Endothelial cell of umbilical vein (primary cell): ENCODE measurements at regions not wholly inside any gene's neighbourhood (a gene's known extent, or its start where the extent isn't known, plus 50 kb on each side); places are given as distances from the start of the nearest gene placed in this dataset.

Experiments
- BruUV-seq: library from RNA; stranded (reverse); fragments of 400-500 nt; replicated peaks from 2 replicates; lab custom pipeline; 2021; lab: Mats Ljungman, UMichigan
- CTCF ChIA-PET: fragments of 300-600, 350-600 bp; sonication (Branson Sonifier 250); formaldehyde crosslinking; loops from one replicate; lab custom pipeline; 2021; ENCODE audit warnings: antibody characterized with exemption, inconsistent platforms; lab: Charles Lee
- POLR2A ChIA-PET: fragments of 300-600, 350-600 bp; sonication (Branson Sonifier 250); formaldehyde crosslinking; loops from one replicate; lab custom pipeline; 2021; ENCODE audit warnings: antibody characterized with exemption, inconsistent platforms; lab: Charles Lee
- DNase-seq: peaks from one replicate; pipeline ENCODE4 v3.0.0-alpha.2; 2011; ENCODE audit warnings: low read depth, low spot score
- FAIRE-seq: peaks from 2 replicates; lab custom pipeline; 2011; peaks lifted over from hg19 to GRCh38; lab: Jason Lieb, UNC
- H2AFZ ChIP-seq: 2 replicates; pipeline ENCODE4 v1.6.0; 2012; ENCODE audit warnings: low read depth, low read length, control low read depth, inconsistent platforms
- H3K27ac ChIP-seq: 2 replicates; pipeline ENCODE4 v1.5.1; 2011; ENCODE audit warnings: low read depth, mild to moderate bottlenecking, control low read depth, low read length, moderate library complexity; ENCODE audit not compliant: insufficient read depth
- H3K27me3 ChIP-seq, 2 experiments: 2 replicates each; pipeline versions ENCODE4 v1.6.0 to v1.6.1; 2011; ENCODE audit warnings: low read length in 2 of 2, mixed read lengths in 1 of 2; ENCODE audit not compliant: control insufficient read depth in 2 of 2, insufficient read depth in 2 of 2
- H3K36me3 ChIP-seq, 2 experiments: 2 replicates in 1 of 2; 3 replicates in 1 of 2; pipeline ENCODE4 v1.5.1; 2011; ENCODE audit warnings: low read length in 2 of 2, mild to moderate bottlenecking in 1 of 2, moderate library complexity in 1 of 2; ENCODE audit not compliant: control insufficient read depth in 2 of 2, insufficient read depth in 2 of 2; ENCODE audit errors: extremely low read depth in 1 of 2
- H3K4me1 ChIP-seq: 3 replicates; pipeline ENCODE4 v1.5.1; 2011; ENCODE audit warnings: mild to moderate bottlenecking, low read length; ENCODE audit not compliant: control insufficient read depth, insufficient read depth; ENCODE audit errors: extremely low read depth
- H3K4me2 ChIP-seq: 2 replicates; pipeline ENCODE4 v1.6.1; 2011; ENCODE audit warnings: low read length, control low read depth, mixed read lengths; ENCODE audit not compliant: insufficient read depth
- H3K4me3 ChIP-seq, 3 experiments: fragments of 200-600 bp in 1 of 3; sonication (generic), shearing (Covaris generic) in 1 of 3; replicated peaks in 1 of 3; 2 replicates each; pipeline ENCODE4 v1.5.1; 2011 to 2016; ENCODE audit warnings: control low read depth in 3 of 3, low read length in 3 of 3, mild to moderate bottlenecking in 2 of 3, inconsistent platforms in 1 of 3, low read depth in 1 of 3, moderate library complexity in 1 of 3; ENCODE audit not compliant: insufficient read depth in 1 of 3
- H3K79me2 ChIP-seq: 2 replicates; pipeline ENCODE4 v1.6.0; 2012; ENCODE audit warnings: low read length, inconsistent platforms; ENCODE audit not compliant: control insufficient read depth, insufficient read depth
- H3K9ac ChIP-seq: replicated peaks from 2 replicates; pipeline ENCODE3; 2011; ENCODE audit warnings: low read length, control low read depth; ENCODE audit not compliant: insufficient read depth; ENCODE audit errors: extremely low read depth
- H3K9me1 ChIP-seq: replicated peaks from 3 replicates; pipeline ENCODE4 v1.6.0; 2011; ENCODE audit warnings: mild to moderate bottlenecking, low read length; ENCODE audit not compliant: control insufficient read depth, insufficient read depth; ENCODE audit errors: extremely low read depth
- H3K9me3 ChIP-seq: replicated peaks from 2 replicates; pipeline ENCODE4 v1.5.1; 2012; ENCODE audit warnings: low read length, inconsistent platforms; ENCODE audit not compliant: control insufficient read depth, insufficient read depth
- H4K20me1 ChIP-seq: replicated peaks from 2 replicates; pipeline ENCODE3; 2011; ENCODE audit warnings: mild to moderate bottlenecking, low read length; ENCODE audit not compliant: control insufficient read depth, insufficient read depth; ENCODE audit errors: extremely low read depth
- CTCF ChIP-seq, 2 donors: IDR thresholded peaks; 1 replicate in 1 of 2; 2 replicates in 1 of 2; pipeline ENCODE4 v1.5.1; 2011; ENCODE audit warnings: low read length in 2 of 2, mild to moderate bottlenecking in 2 of 2, moderate library complexity in 2 of 2, control low read depth in 1 of 2, inconsistent platforms in 1 of 2, low read depth in 1 of 2; ENCODE audit not compliant: insufficient read depth in 1 of 2; ENCODE audit errors: extremely low read depth in 1 of 2
- EZH2 ChIP-seq: IDR thresholded peaks from 2 replicates; pipeline ENCODE4 v1.6.1; 2012; ENCODE audit warnings: borderline replicate concordance, low read depth, mild to moderate bottlenecking, moderate library complexity, low read length, inconsistent platforms; ENCODE audit not compliant: severe bottlenecking
- FOS ChIP-seq: IDR thresholded peaks from 2 replicates; pipeline ENCODE4 v1.6.1; 2011; ENCODE audit warnings: mild to moderate bottlenecking, low read length, moderate library complexity, borderline replicate concordance; ENCODE audit not compliant: insufficient read depth
- GATA2 ChIP-seq: IDR thresholded peaks from 2 replicates; pipeline ENCODE4 v1.7.0; 2011; ENCODE audit warnings: low read depth, mild to moderate bottlenecking, moderate library complexity, mixed read lengths, low read length; ENCODE audit not compliant: insufficient read length, insufficient read depth
- JUN ChIP-seq: IDR thresholded peaks from 2 replicates; pipeline ENCODE4 v1.6.1; 2011; ENCODE audit warnings: borderline replicate concordance, low read depth; ENCODE audit not compliant: insufficient read length, insufficient read depth
- MAX ChIP-seq: IDR thresholded peaks from 2 replicates; pipeline ENCODE4 v1.6.1; 2011; ENCODE audit not compliant: insufficient read depth, insufficient read length
- MYC ChIP-seq: IDR thresholded peaks from one replicate; pipeline ENCODE4 v1.6.1; 2011; ENCODE audit warnings: mild to moderate bottlenecking, low read depth, low read length
- POLR2A ChIP-seq: IDR thresholded peaks from 2 replicates; pipeline ENCODE4 v1.6.1; 2012; ENCODE audit warnings: low read depth, mild to moderate bottlenecking, control low read depth, low read length
- POLR2AphosphoS5 ChIP-seq: IDR thresholded peaks from 2 replicates; pipeline ENCODE4 v1.6.1; 2012; ENCODE audit warnings: low read depth, mild to moderate bottlenecking, control low read depth, low read length, moderate library complexity; ENCODE audit not compliant: insufficient read depth
- dilution Hi-C: fragments of 300-500 bp; cut with MboI; formaldehyde crosslinking; loops from one replicate; pipeline ENCODE4 v1.15.0; 2019; ENCODE audit warnings: low sequenced_read_pairs; ENCODE audit not compliant: extremely low pct_ligation_motif_present
- intact Hi-C: fragments of 100-400 bp; cut with micrococcal nuclease; formaldehyde crosslinking; loops from one replicate; pipeline ENCODE4 v1.10.0; 2022

- Histone ChIP-seq H3K27me3 (no peaks in the 10 kb centered on the region), H3K9ac (no peak overlapping the region), H3K4me1 (no peaks in the 10 kb centered on the region), H3K36me3 (no peaks in the 10 kb centered on the region), H4K20me1 (no peaks in the 10 kb centered on the region), H3K9me1 (no peaks in the 10 kb centered on the region), H3K9me3 (no peaks in the 10 kb centered on the region), H2AFZ (no peak overlapping the region), H3K79me2 (no peaks in the 10 kb centered on the region), H3K4me2 (no peak overlapping the region), H3K4me3 (no peak overlapping the region), H3K27ac (no peak overlapping the region)
- no peak for DNase-seq
- dilution Hi-C loops = no loop called here
- no peak for FAIRE-seq
- ChIA-PET POLR2A (no interaction called here), CTCF (interaction anchor here (1.0 to 1.2 kb wide), 2 partner anchors 8 to 129 kb away, joined by 3 to 4 read pairs; no protein-coding TSS in a partner anchor)
- intact Hi-C loops = no loop called here
- BruUV-seq = no TSS peak
- TF ChIP-seq FOS (no peak), MYC (no peak), EZH2 (no peak), POLR2A (no peak), GATA2 (no peak), JUN (no peak), POLR2AphosphoS5 (no peak), CTCF (IDR thresholded peaks at IDR 0.05; ENCODE audit: extremely low read depth in 1 of 2, insufficient read depth in 1 of 2, low read depth in 1 of 2, low read length in 2 of 2) (no peak), MAX (no peak)
Measured at GRCh38 chr4:11824566-11824965, 395.9 kb upstream of the HS3ST1 start.
